NCI-H82 (cell line): ENCODE measurements at regions not wholly inside any gene's neighbourhood (a gene's known extent, or its start where the extent isn't known, plus 50 kb on each side); places are given as distances from the start of the nearest gene placed in this dataset.
A peak's percentile ranks its signal among the peaks of the same experiment; 100 is the strongest.

ENCODE experiments used
- DNase-seq: peaks from one replicate; lab custom pipeline; 2025; lab: John Stamatoyannopoulos, UW

DNA sequence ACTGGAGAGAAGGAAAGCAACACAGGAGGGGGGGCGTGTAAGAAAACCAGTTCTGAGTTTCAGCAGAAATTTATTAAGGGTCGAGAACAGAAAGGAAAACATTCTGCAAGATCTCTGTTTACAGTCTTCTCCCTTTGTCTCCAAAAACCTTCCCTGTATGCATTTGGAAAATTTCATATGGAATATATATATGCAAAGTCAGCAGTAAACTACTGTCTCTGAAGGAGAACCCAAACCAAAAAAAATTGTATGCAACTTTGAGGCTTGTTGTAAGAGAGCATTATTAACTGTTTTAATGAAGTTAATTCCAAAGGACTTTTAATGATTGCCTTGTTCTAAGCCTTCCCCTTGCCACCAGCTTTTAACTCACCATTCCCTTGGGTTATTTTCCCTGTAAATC, 238.2 kb upstream of the GPR149 start:
- DNase-seq: no peak

DNA sequence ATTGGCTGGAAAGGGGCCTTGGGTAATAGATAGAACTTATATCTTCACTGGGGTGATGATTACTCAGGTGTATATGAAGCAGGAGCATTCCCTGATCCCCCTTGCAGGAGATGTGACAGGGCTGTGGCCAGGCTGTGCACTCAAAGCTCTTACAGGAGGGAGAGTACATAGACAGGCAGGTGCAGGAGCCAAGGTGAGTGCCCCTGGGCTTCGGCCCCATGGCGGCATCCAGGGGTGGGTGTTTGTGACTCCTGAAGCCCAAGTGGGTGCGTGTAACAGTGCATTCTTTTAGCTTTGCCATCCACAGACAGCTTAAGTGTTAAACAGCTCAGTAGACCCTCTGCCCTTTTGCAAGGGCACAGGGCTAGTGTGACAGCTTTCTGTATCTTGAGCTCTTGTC, 236.6 kb upstream of the GPR149 start:
- DNase-seq: no peak

DNA sequence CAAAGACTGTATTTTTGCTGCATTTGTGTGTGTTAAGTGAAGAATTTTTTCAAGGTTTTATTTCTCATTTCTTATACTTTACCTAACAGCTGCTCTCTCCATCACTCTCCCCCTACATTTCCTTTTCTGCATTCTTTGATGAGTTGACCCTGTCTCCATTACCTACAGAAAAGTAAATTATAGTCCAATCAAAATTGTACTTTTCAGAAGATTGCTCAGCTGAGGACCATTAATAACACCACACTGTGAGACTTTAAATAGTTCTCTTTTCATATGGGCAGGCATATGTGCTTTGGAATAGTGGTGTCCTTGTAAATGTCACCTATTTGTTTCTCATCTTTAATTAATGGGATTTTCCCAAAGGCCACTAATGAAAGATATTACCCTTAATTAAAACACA, 234.7 kb upstream of the GPR149 start:
- DNase-seq: no peak

DNA sequence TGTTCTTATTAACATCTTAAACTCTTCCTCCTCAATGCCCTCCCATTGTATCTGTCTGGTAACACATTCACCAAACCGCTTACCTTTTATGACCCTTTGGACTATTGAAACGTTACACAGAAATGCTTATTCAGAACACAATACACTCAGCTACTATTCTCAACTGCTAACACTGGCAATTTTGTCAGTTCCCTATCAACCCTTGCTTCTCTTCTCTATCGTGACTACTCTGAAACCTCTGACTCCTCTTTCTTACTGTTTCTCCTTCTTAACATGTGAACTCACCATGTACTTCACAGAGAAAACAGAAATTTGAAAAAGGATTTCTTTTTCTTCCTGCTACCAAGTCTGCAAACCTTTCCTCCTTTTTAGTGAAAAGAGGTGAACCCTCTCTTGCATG, 232.9 kb upstream of the GPR149 start:
- DNase-seq: no peak

DNA sequence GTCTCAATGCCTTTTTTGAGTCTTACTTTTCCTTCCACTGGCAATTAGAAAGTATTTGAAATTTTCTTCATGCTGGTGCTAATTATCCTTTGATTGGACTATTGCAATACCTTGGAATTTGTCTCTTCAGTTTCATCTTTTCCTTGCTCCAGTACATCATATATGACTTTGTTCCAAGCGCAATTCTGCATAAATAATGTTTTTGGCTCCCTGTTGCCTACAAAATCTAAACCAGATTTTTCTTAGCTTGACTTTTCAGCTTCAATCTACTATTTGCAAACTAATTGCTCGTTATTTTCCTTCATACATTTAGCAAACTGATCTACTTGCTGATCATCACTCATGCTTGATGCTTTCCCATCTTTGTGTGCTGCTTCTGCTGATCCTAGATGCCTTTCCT, 230.8 kb upstream of the GPR149 start:
- no peak for DNase-seq

DNA sequence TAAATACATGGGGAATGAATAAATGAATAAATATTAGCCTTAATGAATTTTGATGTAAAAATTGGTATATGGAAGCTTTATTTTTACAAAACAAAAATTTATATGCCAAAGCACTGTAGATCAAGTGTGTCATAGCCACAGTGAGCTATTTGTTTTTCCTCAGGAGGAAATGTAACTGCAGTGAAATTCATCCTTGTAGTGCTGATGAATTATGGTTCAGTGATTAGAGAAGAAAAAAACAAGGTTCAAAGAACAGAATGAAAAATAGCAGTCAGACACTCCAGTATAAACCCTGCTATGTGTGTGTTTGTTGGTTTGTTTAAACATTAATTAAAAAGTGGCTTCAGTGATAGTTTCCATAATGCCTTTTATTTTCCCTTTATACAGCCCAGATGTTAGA, 228.0 kb upstream of the GPR149 start:
- no peak for DNase-seq

DNA sequence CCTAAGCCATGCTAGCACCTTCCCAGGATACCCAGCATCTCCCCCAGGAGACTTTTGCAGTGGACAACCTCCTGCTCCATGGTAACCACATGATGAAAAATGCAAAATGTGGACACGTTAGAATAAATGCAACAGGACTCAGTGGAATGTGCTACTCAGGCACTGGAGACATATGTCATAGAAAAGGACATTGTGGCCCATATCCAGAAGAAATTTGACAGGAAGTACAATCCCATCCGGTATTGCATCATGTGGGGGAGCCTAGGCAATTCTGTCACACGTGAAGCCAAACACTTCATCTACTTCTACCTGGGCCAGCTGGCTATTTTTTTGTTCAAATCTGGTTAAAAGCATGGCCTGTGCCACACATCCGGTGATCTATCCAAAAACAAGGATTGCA, 227.2 kb upstream of the GPR149 start:
- no peak for DNase-seq

DNA sequence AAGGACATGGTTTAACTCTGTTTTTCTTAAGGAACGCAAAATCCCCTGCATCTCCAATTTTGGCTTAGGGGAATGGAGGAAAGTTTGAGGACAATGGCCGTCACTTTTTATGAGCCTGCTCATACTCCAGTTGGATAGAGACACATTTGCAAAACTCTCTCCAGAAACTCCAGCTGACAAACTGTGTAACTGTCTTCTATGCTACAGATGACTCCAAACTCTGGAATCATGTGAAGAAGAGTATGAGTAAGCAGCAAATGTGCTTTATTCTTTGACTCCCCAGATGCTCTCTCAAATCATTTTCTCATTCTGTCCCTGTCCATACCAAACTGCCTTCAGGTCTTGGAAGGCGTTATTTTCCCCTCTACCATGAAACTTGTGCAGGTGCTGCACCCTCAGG, 226.5 kb upstream of the GPR149 start:
- no peak for DNase-seq

DNA sequence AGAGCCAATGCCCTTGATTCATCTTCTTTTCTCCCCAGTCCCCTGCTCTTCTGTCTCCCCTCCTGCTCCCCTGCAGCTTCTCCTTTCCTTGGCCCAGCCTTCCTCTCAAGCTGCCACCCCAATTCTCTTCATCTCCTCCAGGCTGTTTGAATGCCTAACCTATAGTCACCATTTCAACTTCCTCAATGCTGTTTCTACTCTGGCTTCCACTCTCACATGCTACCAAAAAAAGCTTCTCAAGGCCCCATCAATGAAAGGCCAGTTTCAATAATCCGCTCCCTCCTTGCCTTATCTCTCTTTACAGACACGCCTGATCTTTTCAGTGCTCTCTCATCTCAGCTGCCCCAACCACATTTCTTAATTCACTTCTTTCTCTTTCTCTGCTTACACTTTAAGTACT, 212.2 kb upstream of the GPR149 start:
- DNase-seq: peak; percentile 72

DNA sequence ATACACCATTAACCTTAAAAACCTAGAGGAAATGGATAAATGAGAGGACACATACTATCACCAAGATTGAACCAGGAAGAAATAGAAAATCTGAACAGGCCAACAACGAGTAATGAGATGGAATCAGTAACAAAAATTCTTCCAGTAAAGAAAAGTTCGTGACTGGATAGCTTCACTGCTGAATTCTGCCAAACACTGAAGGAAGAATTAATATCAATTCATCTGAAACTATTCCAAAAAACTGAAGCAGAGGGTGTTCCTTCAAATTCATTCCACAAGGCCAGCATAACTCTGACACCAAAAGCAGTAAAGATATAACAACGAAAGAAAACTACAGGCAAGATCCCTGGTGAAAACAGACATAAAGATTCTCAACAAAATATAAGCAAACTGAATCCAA, 195.8 kb upstream of the GPR149 start:
- DNase-seq: no peak

DNA sequence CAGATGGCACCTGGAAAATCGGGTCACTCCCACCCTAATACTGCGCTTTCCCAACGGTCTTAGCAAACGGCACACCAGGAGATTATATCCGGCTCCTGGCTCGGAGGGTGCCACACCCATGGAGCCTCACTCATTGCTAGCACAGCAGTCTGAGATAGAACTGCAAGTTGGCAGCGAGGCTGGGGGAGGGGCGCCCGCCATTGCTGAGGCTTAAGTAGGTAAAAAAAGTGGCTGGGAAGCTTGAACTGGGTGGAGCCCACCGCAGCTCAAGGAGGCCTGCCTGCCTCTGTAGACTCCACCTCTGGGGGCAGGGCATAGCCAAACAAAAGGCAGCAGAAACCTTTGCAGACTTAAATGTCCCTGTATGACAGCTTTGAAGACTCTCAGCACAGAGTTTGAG, 189.6 kb upstream of the GPR149 start:
- peak; percentile 8 for DNase-seq

DNA sequence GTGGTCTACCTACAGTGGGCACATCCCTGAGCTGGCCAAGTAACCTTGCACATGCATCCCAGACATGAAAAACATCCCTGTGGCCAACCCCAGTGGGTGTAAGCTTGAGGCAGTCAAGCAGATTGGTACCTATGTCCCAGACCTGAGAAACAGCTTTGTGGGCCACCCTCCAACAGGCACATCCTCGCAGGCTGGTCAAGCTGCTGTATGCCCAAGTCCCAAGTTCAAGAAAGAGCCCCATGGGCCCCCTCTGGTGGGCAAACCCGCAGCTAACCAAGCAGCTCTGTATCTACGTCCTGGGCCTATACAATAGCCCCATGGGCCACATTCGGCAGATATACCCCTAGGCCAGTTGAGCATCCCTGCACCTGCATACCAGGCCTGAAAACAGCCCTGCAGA, 186.3 kb upstream of the GPR149 start:
- DNase-seq: peak; percentile 14

DNA sequence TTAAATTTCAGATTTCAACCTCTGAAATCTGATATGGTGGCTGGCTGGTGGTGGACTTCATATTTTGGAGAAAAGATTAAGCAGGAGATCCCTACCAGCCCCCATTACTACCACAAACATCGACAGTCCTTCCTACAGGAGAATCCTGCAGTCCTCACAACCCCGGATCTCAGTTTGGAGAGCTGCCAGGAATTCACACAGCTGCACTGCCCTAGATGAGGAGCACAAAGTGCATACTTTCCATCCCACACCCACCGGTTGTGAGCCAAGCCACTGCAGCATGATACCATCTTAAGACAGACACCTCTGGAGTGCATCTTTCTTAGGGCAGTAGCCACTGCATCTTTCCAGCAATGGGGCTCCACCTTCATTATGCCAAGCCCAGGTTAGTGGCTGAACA, 185.5 kb upstream of the GPR149 start:
- peak; percentile 10 for DNase-seq

DNA sequence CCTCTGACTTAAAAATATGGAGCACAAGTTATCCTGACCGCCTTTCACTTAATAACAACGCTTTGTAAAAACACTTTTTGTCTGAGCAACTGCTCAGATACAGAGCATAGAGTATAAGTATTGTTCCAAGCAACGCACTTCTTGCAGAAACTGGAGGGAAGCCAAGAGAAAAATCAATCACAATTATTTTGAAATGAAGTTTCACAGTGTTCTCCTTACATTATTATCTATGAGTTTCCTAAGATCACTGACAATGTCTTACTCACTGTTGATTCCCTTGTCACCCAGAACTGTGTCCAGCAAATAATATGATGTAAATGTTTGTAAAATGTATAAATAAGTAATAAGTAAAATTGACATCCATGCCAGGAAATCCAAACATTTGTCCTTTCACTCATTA, 184.6 kb upstream of the GPR149 start:
- DNase-seq: no peak

DNA sequence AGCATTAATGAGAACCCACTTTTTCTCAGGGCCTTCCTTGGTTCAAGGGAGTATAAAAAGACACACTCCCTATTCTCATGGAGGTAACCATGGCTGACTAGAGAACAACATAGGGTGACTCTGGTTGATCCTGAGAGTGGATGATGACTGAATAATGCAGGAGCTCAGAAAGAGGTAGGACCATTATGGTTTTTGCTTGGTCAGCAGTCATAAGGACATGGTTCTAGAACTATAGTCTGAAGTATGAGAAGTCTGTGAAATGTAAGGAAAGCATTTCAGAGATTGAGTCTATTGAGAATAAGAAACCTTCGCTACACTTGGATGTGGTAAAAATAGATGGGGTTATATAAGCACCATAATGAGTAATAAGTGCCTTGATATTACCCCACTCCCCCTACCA, 184.1 kb upstream of the GPR149 start:
- no peak for DNase-seq

DNA sequence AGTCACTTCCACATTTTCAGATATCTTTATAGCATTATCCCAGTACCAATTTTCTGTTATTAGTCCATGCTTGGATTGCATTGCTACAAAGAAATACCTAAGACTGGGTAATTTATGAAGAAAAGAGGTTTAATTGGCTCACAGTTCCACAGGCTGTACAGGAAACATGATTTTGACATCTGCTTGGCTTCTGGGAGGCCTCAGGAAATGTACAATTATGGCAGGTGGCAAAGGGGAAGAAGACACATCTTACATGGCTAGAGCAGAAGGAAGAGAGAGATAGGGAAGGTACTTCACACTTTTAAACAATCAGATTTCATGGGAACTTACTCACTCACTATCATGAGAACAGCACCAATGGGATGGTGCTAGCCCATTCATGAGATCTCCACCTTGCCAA, 172.3 kb upstream of the GPR149 start:
- no peak for DNase-seq

DNA sequence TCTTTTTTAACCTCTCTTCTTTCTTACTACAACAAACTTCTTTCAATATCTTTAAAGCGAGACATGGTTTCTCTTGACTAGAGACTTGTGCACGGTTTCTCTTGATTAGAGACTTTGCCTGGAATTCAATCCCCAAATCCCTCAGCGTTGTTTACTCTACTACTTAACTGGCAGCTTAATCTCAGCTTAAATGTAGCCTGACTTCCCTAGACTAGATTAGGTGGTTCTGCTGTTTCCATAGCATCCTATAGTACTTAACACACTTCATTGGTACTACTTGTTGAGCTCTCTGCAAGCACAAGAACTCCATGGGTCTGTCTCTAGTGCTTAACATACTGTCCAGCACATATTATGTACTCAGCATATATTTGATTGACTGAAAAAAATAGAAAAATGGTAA, 168.2 kb upstream of the GPR149 start:
- DNase-seq: peak; percentile 98

DNA sequence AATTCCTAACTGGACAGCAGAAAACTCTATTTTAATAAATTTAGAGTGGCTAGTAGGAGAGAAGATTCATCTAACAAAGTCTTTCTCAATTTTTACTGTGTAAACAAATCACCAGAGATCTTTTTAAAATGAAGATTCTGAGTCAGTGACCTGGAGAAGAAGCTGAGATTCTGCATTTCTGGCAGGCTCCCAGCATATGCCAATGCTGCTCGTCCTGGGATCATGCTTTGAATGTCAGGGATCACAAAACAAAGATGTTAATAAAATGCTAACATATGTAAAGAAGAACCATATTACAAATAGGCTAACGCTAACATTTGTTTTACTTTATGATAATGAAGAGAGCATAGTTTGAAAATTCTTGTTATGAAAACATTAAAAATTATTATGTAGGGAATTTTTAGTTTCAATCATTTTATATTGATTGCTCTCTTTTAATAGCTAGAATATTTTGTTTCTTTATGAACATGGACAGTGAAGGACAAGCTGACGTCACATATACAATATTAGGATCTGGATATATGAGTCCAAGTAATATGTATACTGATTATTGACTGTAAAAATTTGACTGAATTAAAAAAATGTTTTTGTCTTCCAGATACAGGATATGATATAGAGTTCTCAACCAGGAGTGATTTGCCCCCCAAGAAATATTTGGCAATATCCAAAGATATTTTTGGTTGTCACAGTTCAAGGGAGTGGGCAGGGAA, 160.8 kb upstream of the GPR149 start:
- no peak for DNase-seq

DNA sequence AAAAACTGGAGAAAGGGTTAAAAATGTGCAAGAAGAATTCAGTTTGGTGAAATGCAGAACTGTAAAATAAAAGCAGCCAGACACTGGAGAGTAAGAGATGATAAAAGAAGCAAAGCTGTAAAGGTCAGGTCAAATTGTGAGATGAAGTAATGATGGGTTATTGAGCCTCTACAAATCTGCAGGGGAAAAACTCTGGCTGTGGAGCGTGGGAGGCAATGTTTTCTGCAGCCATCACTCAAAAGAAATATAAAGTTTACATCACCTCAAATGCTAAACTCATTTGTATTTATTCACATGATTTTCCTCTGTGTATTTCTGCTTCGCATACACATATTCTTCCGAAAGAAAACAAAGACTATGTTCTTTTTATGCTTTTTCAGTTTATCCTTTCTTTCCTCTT, 158.8 kb upstream of the GPR149 start:
- no peak for DNase-seq

DNA sequence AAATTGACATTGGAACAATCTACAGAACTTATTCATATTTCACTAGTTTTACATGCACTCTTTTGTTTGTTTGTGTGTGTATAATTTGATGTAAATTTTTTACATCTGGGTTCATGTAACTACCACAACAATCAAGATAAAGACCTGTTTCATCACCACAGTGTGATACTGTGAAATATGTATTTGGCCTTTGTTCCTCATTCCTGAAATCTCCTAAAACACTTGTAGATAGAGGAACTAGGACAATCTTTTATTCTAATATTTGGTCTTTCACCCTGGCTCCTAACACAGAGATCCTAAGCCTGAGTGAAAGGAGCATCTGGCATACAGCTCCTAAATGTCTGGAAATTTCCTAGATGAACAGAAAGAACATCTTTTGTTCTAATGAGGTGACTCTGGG, 155.0 kb upstream of the GPR149 start:
- DNase-seq: no peak

DNA sequence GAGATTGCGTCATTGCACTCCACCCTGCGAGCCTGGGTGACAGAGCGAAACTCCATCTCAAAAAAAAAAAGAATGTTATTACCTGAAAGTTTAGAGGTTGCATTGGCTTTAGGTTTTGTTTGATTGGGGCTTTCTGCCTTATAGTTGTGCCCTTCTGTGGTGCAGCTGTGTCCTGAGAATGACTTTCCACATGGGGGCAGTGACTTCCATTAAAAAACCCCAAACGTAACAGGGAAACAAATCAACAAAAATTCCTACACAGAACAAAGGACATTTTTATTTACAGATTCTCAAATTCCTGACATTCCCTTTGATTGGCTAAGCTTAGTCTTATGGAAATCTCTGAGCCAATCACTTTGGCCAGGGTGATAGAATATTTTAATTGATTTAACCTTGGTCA, 154.1 kb upstream of the GPR149 start:
- DNase-seq: peak; percentile 20

DNA sequence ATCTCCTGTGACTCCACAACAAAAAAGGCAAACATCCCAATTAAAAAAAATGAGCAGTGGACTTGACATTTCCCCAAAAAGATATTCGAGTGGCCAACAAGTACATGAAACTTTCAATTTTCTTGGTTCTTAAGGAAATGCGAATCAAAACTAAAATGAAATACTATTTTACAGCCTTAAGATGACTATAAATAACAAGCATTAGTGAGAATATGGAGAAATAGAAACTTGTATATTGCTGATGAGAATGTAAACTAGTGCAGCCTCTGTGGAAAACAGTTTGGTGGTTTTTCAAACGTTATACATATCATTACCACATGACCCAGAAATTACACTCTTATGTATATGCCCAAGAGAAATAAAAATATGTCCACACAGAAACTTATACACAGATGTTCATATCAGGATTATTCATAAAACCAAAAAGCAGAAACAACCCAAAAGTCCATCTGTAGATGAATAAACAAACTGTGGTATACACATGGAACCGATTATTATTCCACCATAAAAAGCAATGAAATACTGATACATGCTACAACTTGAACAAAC, 153.2 kb upstream of the GPR149 start:
- no peak for DNase-seq

DNA sequence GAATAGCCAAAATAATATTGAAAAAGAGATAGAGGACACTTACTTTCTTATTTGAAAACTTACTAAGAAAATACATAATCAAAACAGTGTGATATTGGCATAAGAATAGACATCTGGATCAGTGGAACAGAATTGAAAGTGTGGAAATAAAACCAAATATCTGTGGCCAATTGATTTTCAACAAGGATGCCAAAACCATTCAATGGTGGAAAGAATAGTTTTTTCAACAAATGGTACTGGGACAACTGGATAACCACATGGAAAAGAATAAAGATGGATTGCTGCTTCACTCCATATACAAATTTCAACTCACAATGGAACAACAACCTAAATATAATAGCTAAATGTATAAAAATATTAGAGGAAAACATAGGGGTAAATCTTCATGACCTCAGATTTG, 152.5 kb upstream of the GPR149 start:
- no peak for DNase-seq

DNA sequence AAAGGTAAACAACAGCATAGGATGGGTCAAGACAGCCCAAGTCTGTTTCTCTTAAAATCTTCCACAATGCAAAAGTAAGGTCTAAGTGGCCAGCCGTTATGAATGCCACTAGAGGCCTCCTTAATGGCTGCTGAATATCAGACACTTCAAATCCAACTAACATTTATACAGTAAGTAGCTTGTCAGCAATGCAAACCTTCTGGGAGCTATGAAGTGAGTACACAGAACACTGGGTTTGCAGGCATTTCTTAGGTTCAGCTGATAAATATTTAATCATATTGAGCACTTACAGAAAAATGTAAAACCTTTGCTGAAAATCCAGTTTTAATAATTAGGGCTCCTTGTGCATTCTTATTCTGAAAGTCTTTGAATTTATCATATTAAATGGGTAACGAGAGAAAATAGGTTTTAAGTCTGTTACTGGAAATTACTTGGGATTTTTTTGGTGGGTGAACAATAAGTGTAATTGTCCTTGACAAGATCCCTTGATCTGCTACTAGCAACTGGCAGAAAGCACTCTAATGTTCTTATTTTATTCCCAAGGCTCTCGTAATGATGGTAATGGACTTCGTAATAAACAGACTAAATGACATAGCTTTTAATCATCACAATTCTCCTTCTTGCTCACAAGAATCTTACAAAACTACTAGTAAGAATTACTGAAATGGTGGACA, 141.7 kb upstream of the GPR149 start:
- peak; percentile 76 for DNase-seq
